NT2/D1 (cell line): ENCODE measurements at regions not wholly inside any gene's neighbourhood (a gene's known extent, or its start where the extent isn't known, plus 50 kb on each side); places are given as distances from the start of the nearest gene placed in this dataset.

Experiments used
- SUZ12 ChIP-seq: IDR thresholded peaks from 2 replicates; pipeline ENCODE4 v1.6.1; 2011; ENCODE audit not compliant: insufficient read length, insufficient read depth; ENCODE audit errors: extremely low read depth
- YY1 ChIP-seq: IDR thresholded peaks from 2 replicates; pipeline ENCODE4 v1.6.1; 2011; ENCODE audit not compliant: insufficient read length, insufficient read depth
- ZNF274 ChIP-seq: IDR thresholded peaks from 2 replicates; pipeline ENCODE4 v1.6.1; 2011; ENCODE audit warnings: mild to moderate bottlenecking, low read depth, low read length

DNA sequence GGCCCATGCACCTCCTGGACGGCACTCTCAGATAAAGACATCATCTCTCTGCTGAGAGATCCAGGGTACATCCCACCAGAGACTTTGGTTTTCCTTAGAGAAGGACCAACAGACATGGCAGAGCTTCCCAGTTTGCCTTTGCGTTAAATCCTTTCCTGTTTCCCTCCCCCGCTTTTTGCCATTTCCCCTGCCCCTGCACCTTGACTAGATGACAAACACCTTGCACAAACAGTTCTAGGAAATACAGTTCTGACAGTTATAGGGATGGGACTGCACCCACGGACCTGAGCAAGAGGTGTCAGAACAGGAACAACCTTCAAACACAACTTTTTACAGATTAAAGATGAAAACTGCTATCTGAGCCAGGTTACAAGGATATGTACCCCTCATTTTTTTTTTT is 288.9 kb downstream of the MSX2 start:
- TF ChIP-seq SUZ12 = no peak
- TF ChIP-seq ZNF274 = no peak
- no peak for TF ChIP-seq YY1
